Naive thymus-derived CD4-positive, alpha-beta T cell (primary cell): ENCODE measurements at regions not wholly inside any gene's neighbourhood (a gene's known extent, or its start where the extent isn't known, plus 50 kb on each side); places are given as distances from the start of the nearest gene placed in this dataset.

ENCODE experiments used
- ATAC-seq: fragments of 150-1000 bp; cut with Tn5 transposase; 2 replicates; pipeline ENCODE4 v1.10.0; 2021; ENCODE audit warnings: mild to moderate bottlenecking, moderate library complexity
- CTCF ChIA-PET: fragments of 350-600 bp; sonication (Branson Sonifier 250); formaldehyde crosslinking; loops from one replicate; lab custom pipeline; 2021; ENCODE audit warnings: antibody characterized with exemption; lab: Charles Lee
- POLR2A ChIA-PET: fragments of 350-600 bp; sonication (Branson Sonifier 250); formaldehyde crosslinking; loops from one replicate; lab custom pipeline; 2021; ENCODE audit warnings: antibody characterized with exemption, inconsistent platforms; lab: Charles Lee
- DNase-seq, 9 donors: peaks; one replicate each; pipeline versions ENCODE4 v3.0.0 to v3.0.0-alpha.2; 2020 to 2022; ENCODE audit warnings: mixed read lengths in 1 of 9
- H3K27ac ChIP-seq: one replicate; pipeline ENCODE4 v1.7.0; 2013; ENCODE audit warnings: mild to moderate bottlenecking, low read depth, low read length, moderate library complexity
- H3K27me3 ChIP-seq, 2 donors: one replicate each; pipeline ENCODE4 v1.7.0; 2013; ENCODE audit warnings: low read length in 2 of 2, mild to moderate bottlenecking in 2 of 2, moderate library complexity in 2 of 2; ENCODE audit not compliant: control insufficient read depth in 2 of 2, insufficient read depth in 2 of 2
- H3K36me3 ChIP-seq, 3 experiments: 1 replicate in 2 of 3; 2 replicates in 1 of 3; pipeline ENCODE4 v1.7.0; 2013; ENCODE audit warnings: low read length in 3 of 3, mild to moderate bottlenecking in 3 of 3, moderate library complexity in 1 of 3; ENCODE audit not compliant: insufficient read depth in 3 of 3, control insufficient read depth in 2 of 3
- H3K4me1 ChIP-seq, 2 donors: one replicate each; pipeline ENCODE4 v1.7.0; 2013; ENCODE audit warnings: low read length in 2 of 2, mild to moderate bottlenecking in 2 of 2, moderate library complexity in 1 of 2; ENCODE audit not compliant: control insufficient read depth in 2 of 2, insufficient read depth in 2 of 2
- H3K4me3 ChIP-seq: 2 replicates; pipeline ENCODE4 v1.7.0; 2013; ENCODE audit warnings: mild to moderate bottlenecking, low read length
- H3K9me3 ChIP-seq, 3 experiments: 1 replicate in 2 of 3; 2 replicates in 1 of 3; pipeline ENCODE4 v1.7.0; 2013; ENCODE audit warnings: low read length in 3 of 3; ENCODE audit not compliant: control insufficient read depth in 2 of 3
- H3K27ac Mint-ChIP-seq, 9 donors: one replicate each; pipeline ENCODE4 v1.8.0; 2020 to 2022; ENCODE audit warnings: mixed read lengths in 9 of 9, mild to moderate bottlenecking in 8 of 9, moderate library complexity in 5 of 9, inconsistent platforms in 2 of 9
- H3K27me3 Mint-ChIP-seq, 5 donors: one replicate each; pipeline ENCODE4 v1.8.0; 2021 to 2022; ENCODE audit warnings: mixed read lengths in 5 of 5, mild to moderate bottlenecking in 1 of 5
- H3K36me3 Mint-ChIP-seq, 5 donors: one replicate each; pipeline ENCODE4 v1.8.0; 2020 to 2022; ENCODE audit warnings: mixed read lengths in 5 of 5, mild to moderate bottlenecking in 3 of 5, inconsistent platforms in 1 of 5
- H3K4me1 Mint-ChIP-seq, 7 donors: one replicate each; pipeline ENCODE4 v1.8.0; 2020 to 2022; ENCODE audit warnings: mixed read lengths in 7 of 7, mild to moderate bottlenecking in 3 of 7, inconsistent platforms in 1 of 7
- H3K4me3 Mint-ChIP-seq, 10 donors: one replicate each; pipeline ENCODE4 v1.8.0; 2020 to 2022; ENCODE audit warnings: mild to moderate bottlenecking in 10 of 10, mixed read lengths in 10 of 10, moderate library complexity in 6 of 10, inconsistent platforms in 2 of 10
- H3K9me3 Mint-ChIP-seq, 11 donors: one replicate each; pipeline ENCODE4 v1.8.0; 2020 to 2022; ENCODE audit warnings: mixed read lengths in 11 of 11, mild to moderate bottlenecking in 4 of 11, inconsistent platforms in 1 of 11, moderate library complexity in 1 of 11
- intact Hi-C, 2 donors: fragments of 100-400 bp; cut with micrococcal nuclease; formaldehyde crosslinking; loops; one replicate each; pipeline ENCODE4 v1.15.1; 2023

DNA sequence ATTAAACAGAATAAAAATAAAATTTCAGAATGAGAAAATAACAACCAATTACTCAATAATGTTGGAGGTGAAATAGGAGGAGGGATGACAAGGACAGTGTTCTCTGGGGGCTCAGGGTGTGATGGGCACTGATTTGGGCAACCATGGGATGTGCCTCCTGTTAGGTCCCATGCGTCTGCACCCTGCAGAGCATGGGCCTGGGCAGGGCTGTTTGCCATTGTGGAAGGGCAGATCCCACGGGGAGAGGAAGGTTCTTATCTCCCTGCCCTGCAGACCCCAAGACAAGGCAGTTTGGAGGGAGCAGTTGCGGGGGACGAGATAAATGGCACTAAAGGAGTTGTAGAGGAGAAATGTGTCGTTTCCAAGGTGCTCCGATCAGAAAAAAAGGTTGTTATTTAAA, 206.3 kb downstream of the THBS2 start:
- ChIA-PET CTCF (no interaction called here), POLR2A (no interaction called here)
- H3K36me3 ChIP-seq = no peaks in the 10 kb centered on the region
- no peaks in the 10 kb centered on the region for H3K4me1 Mint-ChIP-seq
- H3K4me3 Mint-ChIP-seq = no peak overlapping the region
- H3K27me3 Mint-ChIP-seq = peaks cover 7 to 17% (median 11%) of the 10 kb centered on the region in 5 donors
- H3K4me3 ChIP-seq = no peak overlapping the region
- H3K27me3 ChIP-seq = no peaks in the 10 kb centered on the region
- no peaks in the 10 kb centered on the region for H3K9me3 ChIP-seq
- H3K4me1 ChIP-seq = no peaks in the 10 kb centered on the region
- intact Hi-C loops = no loop called here
- H3K9me3 Mint-ChIP-seq = no peaks in the 10 kb centered on the region
- DNase-seq = no peak
- no peak overlapping the region for H3K27ac ChIP-seq
- ATAC-seq = no peak
- no peaks in the 10 kb centered on the region for H3K36me3 Mint-ChIP-seq
- H3K27ac Mint-ChIP-seq = no peak overlapping the region

- DNase-seq (no peak), ATAC-seq (no peak)
- Mint-ChIP-seq H3K4me3 (no peak overlapping the region), H3K27me3 (peaks cover 7 to 14% (median 8%) of the 10 kb centered on the region in 5 donors), H3K9me3 (no peaks in the 10 kb centered on the region), H3K36me3 (no peaks in the 10 kb centered on the region), H3K4me1 (no peaks in the 10 kb centered on the region), H3K27ac (no peak overlapping the region)
- Histone ChIP-seq H3K4me3 (no peak overlapping the region), H3K27ac (no peak overlapping the region), H3K36me3 (no peaks in the 10 kb centered on the region), H3K9me3 (no peaks in the 10 kb centered on the region), H3K27me3 (no peaks in the 10 kb centered on the region), H3K4me1 (no peaks in the 10 kb centered on the region)
- ChIA-PET CTCF (no interaction called here), POLR2A (no interaction called here)
- intact Hi-C loops = no loop called here
These were observed 207.0 kb downstream of the THBS2 start for GRCh38 chr6:169046483-169047192.

DNA sequence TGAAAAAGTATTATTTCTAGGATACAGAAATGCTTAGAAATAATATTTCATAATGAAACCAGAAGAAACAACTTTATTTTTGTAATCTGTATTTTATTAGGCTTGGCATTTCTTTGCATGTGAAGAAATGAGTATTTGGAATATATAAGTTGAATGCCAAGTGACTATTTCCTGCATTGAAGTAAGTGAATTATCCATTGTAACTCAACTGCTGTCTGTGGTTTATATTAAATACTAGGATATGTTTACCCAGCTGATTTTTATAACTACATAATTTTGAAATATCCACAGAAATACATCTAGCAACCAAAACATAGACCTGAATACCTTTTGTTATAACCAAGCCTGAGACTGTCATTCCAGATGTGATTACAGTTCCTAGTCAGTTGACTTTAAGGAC, 207.6 kb downstream of the THBS2 start:
- Histone ChIP-seq H3K4me3 (no peak overlapping the region), H3K27ac (no peak overlapping the region), H3K27me3 (no peaks in the 10 kb centered on the region), H3K9me3 (no peaks in the 10 kb centered on the region), H3K36me3 (no peaks in the 10 kb centered on the region), H3K4me1 (no peaks in the 10 kb centered on the region)
- DNase-seq = no peak
- H3K27me3 Mint-ChIP-seq = peaks cover 2 to 9% (median 2%) of the 10 kb centered on the region in 5 donors
- no peaks in the 10 kb centered on the region for H3K4me1 Mint-ChIP-seq
- ChIA-PET POLR2A (no interaction called here), CTCF (no interaction called here)
- H3K9me3 Mint-ChIP-seq = peaks cover 0 to 2% (median 0%) of the 10 kb centered on the region in 11 donors
- no peak overlapping the region for H3K27ac Mint-ChIP-seq
- intact Hi-C loops = no loop called here
- no peak overlapping the region for H3K4me3 Mint-ChIP-seq
- no peak for ATAC-seq
- no peaks in the 10 kb centered on the region for H3K36me3 Mint-ChIP-seq

DNA sequence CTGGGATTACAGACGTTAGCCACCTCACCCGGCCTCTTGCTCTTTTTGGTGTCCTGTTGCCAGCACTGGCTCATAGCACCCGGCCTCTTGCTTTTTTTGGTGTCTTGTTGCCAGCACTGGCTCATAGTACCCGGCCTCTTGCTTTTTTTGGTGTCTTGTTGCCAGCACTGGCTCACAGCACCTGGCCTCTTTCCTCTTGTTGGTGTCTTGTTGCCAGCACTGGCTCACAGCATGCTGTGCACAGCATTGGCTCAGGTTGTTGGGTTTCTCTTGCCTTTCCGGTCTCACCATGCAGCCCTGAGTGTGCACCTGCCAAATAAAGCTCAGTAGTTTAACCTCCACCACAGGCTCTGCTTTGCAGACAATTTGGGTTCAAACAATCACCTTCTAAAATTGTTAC, 208.2 kb downstream of the THBS2 start:
- Histone ChIP-seq H3K27me3 (no peaks in the 10 kb centered on the region), H3K4me1 (no peaks in the 10 kb centered on the region), H3K9me3 (no peaks in the 10 kb centered on the region), H3K27ac (no peak overlapping the region), H3K36me3 (no peaks in the 10 kb centered on the region), H3K4me3 (no peak overlapping the region)
- Mint-ChIP-seq H3K4me1 (no peaks in the 10 kb centered on the region), H3K27ac (no peak overlapping the region), H3K9me3 (peaks cover 0 to 2% (median 0%) of the 10 kb centered on the region in 11 donors), H3K27me3 (peaks cover 0 to 14% (median 1%) of the 10 kb centered on the region in 5 donors), H3K36me3 (no peaks in the 10 kb centered on the region), H3K4me3 (no peak overlapping the region)
- ATAC-seq = no peak
- DNase-seq = no peak
- intact Hi-C loops = no loop called here
- ChIA-PET POLR2A (no interaction called here), CTCF (no interaction called here)

- H3K9me3 ChIP-seq = no peaks in the 10 kb centered on the region
- H3K36me3 ChIP-seq = no peaks in the 10 kb centered on the region
- DNase-seq (no peak), ATAC-seq (no peak)
- no peaks in the 10 kb centered on the region for H3K4me1 Mint-ChIP-seq
- no peak overlapping the region for H3K27ac Mint-ChIP-seq
- H3K4me3 Mint-ChIP-seq = no peak overlapping the region
- CTCF ChIA-PET = no interaction called here
- peaks cover 0 to 2% (median 0%) of the 10 kb centered on the region in 11 donors for H3K9me3 Mint-ChIP-seq
- no peak overlapping the region for H3K27ac ChIP-seq
- H3K4me1 ChIP-seq = no peaks in the 10 kb centered on the region
- POLR2A ChIA-PET = no interaction called here
- H3K36me3 Mint-ChIP-seq = no peaks in the 10 kb centered on the region
- peaks cover 0 to 17% (median 4%) of the 10 kb centered on the region in 5 donors for H3K27me3 Mint-ChIP-seq
- no peak overlapping the region for H3K4me3 ChIP-seq
- intact Hi-C loops = no loop called here
- H3K27me3 ChIP-seq = no peaks in the 10 kb centered on the region
These were observed 209.0 kb downstream of the THBS2 start for GRCh38 chr6:169044381-169045230.

GRCh38 chr6:169042061-169042460, 211.6 kb downstream of the THBS2 start:
- no peaks in the 10 kb centered on the region for H3K9me3 ChIP-seq
- POLR2A ChIA-PET = no interaction called here
- H3K9me3 Mint-ChIP-seq = peaks cover 0 to 22% (median 8%) of the 10 kb centered on the region in 11 donors
- DNase-seq (no peak), ATAC-seq (no peak)
- no peak overlapping the region for H3K27ac Mint-ChIP-seq
- H3K27me3 ChIP-seq = no peaks in the 10 kb centered on the region
- H3K4me3 Mint-ChIP-seq = no peak overlapping the region
- intact Hi-C loops = no loop called here
- no peaks in the 10 kb centered on the region for H3K36me3 Mint-ChIP-seq
- H3K36me3 ChIP-seq = no peaks in the 10 kb centered on the region
- H3K27me3 Mint-ChIP-seq = peaks cover 0 to 24% (median 4%) of the 10 kb centered on the region in 5 donors
- CTCF ChIA-PET = no interaction called here
- no peak overlapping the region for H3K27ac ChIP-seq
- H3K4me1 Mint-ChIP-seq = no peaks in the 10 kb centered on the region
- no peak overlapping the region for H3K4me3 ChIP-seq
- no peaks in the 10 kb centered on the region for H3K4me1 ChIP-seq
